ENCODE measurements at regions not wholly inside any gene's neighbourhood (a gene's known extent, or its start where the extent isn't known, plus 50 kb on each side); places are given as distances from the start of the nearest gene placed in this dataset.

DNA sequence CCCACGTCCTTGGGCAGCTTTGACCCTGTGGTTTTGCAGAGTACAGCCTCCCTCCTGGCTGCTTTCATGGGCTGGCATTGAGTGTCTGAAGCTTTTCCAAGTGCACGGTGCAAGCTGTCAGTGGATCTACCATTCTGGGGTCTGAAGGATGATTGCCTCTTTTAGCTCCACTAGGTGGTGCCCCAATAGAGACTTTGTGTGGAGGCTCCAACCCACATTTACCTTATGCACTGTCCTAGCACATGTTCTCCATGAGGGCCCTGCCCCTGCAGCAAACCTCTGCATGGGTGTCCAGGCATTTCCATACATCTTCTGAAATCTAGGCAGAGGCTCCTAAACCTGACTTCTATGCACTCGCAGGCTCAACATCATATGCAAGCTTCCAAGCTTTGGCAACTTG is 644.2 kb upstream of the CDH9 start:
- no peak for DNase-seq

- DNase-seq = no peak
Observed at GRCh38 chr5:27652505-27652904, 614.1 kb upstream of the CDH9 start.

- DNase-seq = no peak
Observed at GRCh38 chr5:27639005-27639612, 600.7 kb upstream of the CDH9 start.

GRCh38 chr5:27619982-27620381 is 581.6 kb upstream of the CDH9 start:
- DNase-seq = no peak

- DNase-seq = no peak
Observed at GRCh38 chr5:27612161-27612560, 573.8 kb upstream of the CDH9 start.

DNA sequence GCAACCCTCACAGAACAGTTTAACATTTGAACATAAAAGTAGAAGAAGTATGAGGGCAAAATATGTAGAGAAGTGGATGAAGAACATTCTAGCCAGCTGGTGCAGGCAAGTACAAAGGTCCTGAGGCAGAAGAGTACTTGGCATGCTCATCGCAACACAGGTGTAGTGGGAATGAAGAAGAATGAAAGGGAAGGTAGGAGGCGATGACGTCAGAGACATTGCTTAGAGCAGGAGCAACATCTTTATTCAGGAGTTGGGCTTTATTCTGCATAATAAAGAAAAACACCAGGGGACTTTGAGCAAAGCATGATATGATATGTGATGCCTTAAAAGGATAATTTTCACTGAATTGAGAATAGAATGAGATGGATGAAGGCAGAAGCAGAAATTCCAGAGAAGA is 570.6 kb upstream of the CDH9 start:
- no peak for DNase-seq

- no peak for DNase-seq
Observed at GRCh38 chr5:27598576-27598975, 560.2 kb upstream of the CDH9 start.

DNA sequence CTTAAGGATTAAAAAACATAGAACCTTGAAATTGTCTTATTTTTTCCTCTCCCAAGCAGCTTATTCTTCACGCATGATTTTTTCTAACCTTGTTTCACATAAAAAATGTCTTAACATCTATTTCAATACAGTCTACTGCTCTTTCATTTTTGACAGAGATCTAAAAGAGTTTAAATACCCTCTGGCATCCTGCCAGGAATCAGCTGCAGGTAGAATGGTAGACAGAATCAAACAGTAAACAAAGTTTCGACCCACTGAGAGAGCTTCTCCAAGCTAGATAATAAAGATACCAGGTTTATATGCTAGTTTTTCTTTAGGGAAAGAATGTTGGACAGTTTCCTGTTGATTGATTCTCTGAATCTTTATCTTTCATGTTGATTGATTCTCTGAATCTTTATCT is 555.8 kb upstream of the CDH9 start:
- no peak for DNase-seq

- DNase-seq = no peak
Observed at GRCh38 chr5:27592231-27592630, 553.8 kb upstream of the CDH9 start.

DNA sequence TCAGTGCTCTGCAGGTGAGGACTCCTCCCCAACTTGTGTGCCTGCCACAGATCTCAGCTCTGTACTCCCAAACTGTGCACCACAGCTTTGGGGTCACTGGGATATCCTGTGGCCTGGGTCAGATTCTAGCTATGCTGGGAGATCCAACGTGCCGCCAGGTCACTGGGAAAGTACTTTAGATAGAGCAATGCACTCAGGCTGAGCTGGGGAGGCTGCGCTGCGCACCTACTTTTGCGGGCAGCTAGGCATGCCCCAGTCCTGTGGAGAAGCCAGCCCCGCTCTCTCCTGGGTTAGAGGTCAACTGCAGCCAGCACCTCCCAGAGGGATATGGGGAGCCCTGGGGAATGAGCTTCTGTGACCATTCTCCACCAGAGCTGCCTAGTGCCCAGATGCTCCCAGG is 552.1 kb upstream of the CDH9 start:
- no peak for DNase-seq

DNA sequence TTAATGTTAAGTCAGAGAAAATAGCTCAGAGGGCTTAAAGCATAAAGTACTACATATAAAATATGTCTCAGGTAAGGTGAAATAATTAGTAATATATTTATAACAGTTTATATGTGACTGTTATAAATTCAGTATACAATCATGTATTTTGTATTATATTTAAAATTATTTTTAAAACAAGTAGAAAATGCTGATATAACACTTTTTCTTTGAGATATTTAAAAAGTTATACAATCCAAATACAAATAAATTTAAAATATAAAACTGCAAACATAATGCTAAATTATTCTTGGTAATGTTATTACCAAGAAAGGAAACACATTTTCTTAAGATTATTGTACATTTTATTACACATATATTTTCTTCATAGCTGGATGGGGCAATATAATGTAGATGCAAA is 539.9 kb upstream of the CDH9 start:
- DNase-seq = no peak

- no peak for DNase-seq
Observed at GRCh38 chr5:27571681-27572080, 533.3 kb upstream of the CDH9 start.

DNA sequence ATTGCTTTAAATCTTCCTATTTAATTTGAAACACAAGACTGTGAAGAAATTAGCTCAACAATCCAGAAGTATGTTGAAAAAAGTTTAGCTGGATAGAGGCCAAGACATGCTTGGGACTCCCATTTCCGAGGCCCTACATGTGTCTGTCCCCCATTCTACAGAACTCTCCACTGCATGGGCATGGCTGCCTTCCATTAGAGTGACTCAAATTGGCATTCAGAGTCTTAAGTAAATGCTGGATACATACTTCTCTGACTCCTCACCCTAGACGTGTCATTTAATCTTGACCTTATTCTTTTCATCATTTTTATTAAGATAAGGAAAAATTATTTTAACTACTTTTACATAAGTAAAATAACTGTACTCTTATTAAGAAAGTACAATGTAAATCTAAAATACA is 530.4 kb upstream of the CDH9 start:
- no peak for DNase-seq

- DNase-seq = no peak
Observed at GRCh38 chr5:27561408-27561807, 523.0 kb upstream of the CDH9 start.

- no peak for DNase-seq
Observed at GRCh38 chr5:27548484-27548883, 510.1 kb upstream of the CDH9 start.

DNA sequence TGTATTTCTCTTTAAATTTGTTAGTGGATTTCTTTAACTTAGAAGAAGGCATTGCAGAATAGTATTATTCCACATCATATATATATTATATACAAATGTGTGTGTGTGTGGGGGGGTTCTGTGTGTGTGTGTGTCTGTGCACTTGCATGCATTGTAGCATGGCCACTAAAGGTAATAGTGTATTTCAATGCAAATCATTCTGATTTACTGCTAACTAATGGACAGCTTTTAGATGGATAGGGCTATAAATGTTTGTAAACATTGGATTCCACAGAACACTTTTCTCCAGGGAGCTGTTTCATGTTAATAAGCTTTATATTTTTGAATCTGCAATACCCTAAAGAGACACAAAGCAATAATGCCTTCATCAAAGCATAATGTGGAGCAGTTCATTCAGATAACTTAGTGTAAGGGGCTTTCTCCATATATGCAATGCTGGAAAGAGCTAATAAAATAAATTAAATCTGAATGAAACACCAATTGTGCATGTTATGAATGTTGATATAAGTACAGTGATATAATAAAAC is 496.7 kb upstream of the CDH9 start:
- no peak for DNase-seq

DNA sequence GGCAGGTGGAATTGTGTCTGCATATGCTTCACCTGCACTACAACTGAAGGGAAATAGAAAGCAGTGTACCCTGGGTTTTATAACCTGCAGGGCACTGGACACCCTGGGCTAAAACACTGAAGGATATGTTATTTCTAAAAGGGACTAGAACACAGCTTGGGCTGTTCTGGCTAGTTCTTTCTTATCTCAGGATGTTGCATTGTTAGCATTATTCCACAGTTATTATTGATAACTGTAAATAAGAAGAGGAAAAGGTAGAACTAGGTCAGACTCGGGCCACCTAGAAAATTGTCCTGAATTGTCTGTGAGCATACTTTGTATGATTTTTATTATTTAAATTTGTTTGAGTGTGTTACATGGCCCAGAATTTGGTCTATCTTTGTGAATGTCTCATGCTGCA is 493.9 kb upstream of the CDH9 start:
- DNase-seq = no peak

- DNase-seq = no peak
Observed at GRCh38 chr5:27524515-27524914, 486.1 kb upstream of the CDH9 start.

GRCh38 chr5:27523629-27524028 is 485.2 kb upstream of the CDH9 start:
- DNase-seq = no peak

DNA sequence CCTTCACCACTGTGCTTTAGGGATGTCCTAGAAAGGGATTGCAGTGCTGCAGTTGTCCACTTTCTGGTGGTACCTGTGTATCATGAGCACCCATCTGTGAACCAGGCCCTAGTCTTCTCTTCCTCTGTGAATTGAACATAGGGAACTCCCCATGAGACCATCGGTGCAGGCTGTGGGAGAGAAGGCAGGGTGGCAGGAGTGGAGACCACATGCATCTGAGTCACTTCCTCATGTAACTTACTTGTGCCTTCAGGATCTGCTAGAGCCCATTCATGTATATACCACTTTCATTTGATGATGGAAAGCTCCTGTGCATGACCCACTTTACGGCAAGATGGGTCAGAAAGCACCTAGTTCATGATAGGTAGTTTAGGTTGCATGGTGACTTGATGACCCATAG is 478.1 kb upstream of the CDH9 start:
- DNase-seq = no peak

- no peak for DNase-seq
Observed at GRCh38 chr5:27511061-27511460, 472.7 kb upstream of the CDH9 start.

DNA sequence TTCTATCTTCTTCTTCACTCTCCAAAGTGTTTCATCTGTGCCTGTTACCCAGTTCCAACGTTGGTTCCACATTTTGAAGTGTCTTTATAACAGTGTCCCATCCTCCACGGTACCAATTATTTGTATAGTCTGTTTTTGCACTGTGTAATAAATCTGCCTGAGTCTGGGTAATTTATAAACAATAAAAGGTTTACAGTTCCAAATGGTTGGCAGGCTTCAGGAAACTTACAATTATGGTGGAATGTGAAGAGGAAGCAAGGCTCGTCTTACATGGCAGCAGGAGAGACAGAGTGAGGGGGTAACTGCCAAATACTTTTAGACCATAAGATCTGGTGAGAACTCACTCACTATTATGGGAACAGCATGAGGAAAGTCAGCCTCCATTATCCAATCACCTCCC is 465.4 kb upstream of the CDH9 start:
- no peak for DNase-seq

- DNase-seq = no peak
Observed at GRCh38 chr5:27502236-27502635, 463.9 kb upstream of the CDH9 start.

- no peak for DNase-seq
Observed at GRCh38 chr5:27497491-27497890, 459.1 kb upstream of the CDH9 start.

DNA sequence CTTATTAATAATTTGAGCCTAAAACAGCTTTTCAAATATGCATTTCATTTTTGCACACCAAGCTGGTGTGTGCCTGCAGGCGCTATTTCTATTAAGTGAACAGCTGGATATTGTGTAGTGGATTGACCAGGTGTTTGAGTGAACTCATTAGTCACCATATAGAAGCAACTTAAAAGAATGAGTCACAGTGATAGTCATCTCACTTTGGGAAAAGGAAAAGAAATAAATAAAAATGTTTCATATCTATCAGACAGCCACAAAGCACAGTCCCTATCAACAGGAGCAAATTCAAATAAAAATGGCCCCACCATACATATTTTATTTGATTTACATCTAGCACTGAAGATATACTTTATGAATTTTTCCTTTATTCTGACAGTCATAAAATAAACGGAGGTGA is 456.5 kb upstream of the CDH9 start:
- no peak for DNase-seq
